Ishikawa (cell line): ENCODE measurements at regions not wholly inside any gene's neighbourhood (a gene's known extent, or its start where the extent isn't known, plus 50 kb on each side); places are given as distances from the start of the nearest gene placed in this dataset.

Experiments used
- CEBPB ChIP-seq: IDR thresholded peaks from 2 replicates; pipeline ENCODE4 v1.6.1; 2012
- CREB1 ChIP-seq: IDR thresholded peaks from 2 replicates; pipeline ENCODE4 v1.6.1; 2012; ENCODE audit warnings: low read depth
- EGR1 ChIP-seq: IDR thresholded peaks from 2 replicates; pipeline ENCODE4 v1.6.1; 2012
- EP300 ChIP-seq: IDR thresholded peaks from 2 replicates; pipeline ENCODE4 v1.6.1; 2012; ENCODE audit warnings: borderline replicate concordance
- FOXM1 ChIP-seq: IDR thresholded peaks from 2 replicates; pipeline ENCODE4 v1.6.1; 2012; ENCODE audit warnings: low read depth, borderline replicate concordance
- MAX ChIP-seq: IDR thresholded peaks from 2 replicates; pipeline ENCODE4 v1.6.1; 2012
- NFIC ChIP-seq: IDR thresholded peaks from 2 replicates; pipeline ENCODE4 v1.6.1; 2012
- RAD21 ChIP-seq: IDR thresholded peaks from 2 replicates; pipeline ENCODE4 v1.6.1; 2012; ENCODE audit warnings: low read depth
- REST ChIP-seq: IDR thresholded peaks from 2 replicates; pipeline ENCODE4 v1.6.1; 2012; ENCODE audit warnings: low read depth, mild to moderate bottlenecking
- TAF1 ChIP-seq: IDR thresholded peaks from 2 replicates; pipeline ENCODE4 v1.6.1; 2012; ENCODE audit warnings: low read depth, mild to moderate bottlenecking
- TCF12 ChIP-seq: IDR thresholded peaks from 2 replicates; pipeline ENCODE4 v1.6.1; 2012; ENCODE audit warnings: low read depth
- TEAD4 ChIP-seq: IDR thresholded peaks from 2 replicates; pipeline ENCODE4 v1.6.1; 2012
- USF1 ChIP-seq: IDR thresholded peaks from 2 replicates; pipeline ENCODE4 v1.6.1; 2012
- YY1 ChIP-seq: IDR thresholded peaks from 2 replicates; pipeline ENCODE4 v1.6.1; 2012; ENCODE audit warnings: low read depth
- ZBTB7A ChIP-seq: IDR thresholded peaks from 2 replicates; pipeline ENCODE4 v1.6.1; 2012; ENCODE audit warnings: low read depth

- TF ChIP-seq MAX (no peak), USF1 (no peak), CREB1 (no peak), NFIC (no peak), CEBPB (no peak), EP300 (no peak), ZBTB7A (no peak), RAD21 (no peak), EGR1 (no peak), REST (no peak), TAF1 (no peak), YY1 (no peak), TCF12 (no peak), TEAD4 (no peak), FOXM1 (no peak)
Observed at GRCh38 chr1:108345776-108346531, 102.1 kb upstream of the NBPF4 start.

- TF ChIP-seq CREB1 (no peak), TCF12 (no peak), USF1 (no peak)
Observed at GRCh38 chr1:108357802-108358201, 92.3 kb upstream of the NBPF6 start.
